ENCODE measurements at regions not wholly inside any gene's neighbourhood (a gene's known extent, or its start where the extent isn't known, plus 50 kb on each side); places are given as distances from the start of the nearest gene placed in this dataset.

- no peak overlapping the region for H3K27ac Mint-ChIP-seq (ENCODE audit: unreplicated experiment)
- no peak overlapping the region for H3K4me3 Mint-ChIP-seq (ENCODE audit: unreplicated experiment)
- TF ChIP-seq CTCF (IDR thresholded peaks at IDR 0.05), result no peak
- H3K9me3 Mint-ChIP-seq (ENCODE audit: unreplicated experiment), result no peaks in the 10 kb centered on the region
- no peak for DNase-seq (ENCODE audit: extremely low spot score, unreplicated experiment)
- no peaks in the 10 kb centered on the region for H3K36me3 Mint-ChIP-seq (ENCODE audit: unreplicated experiment)
- H3K27me3 Mint-ChIP-seq (ENCODE audit: unreplicated experiment), result peaks cover 4% of the 10 kb centered on the region
- peaks cover 6% of the 10 kb centered on the region for H3K4me1 Mint-ChIP-seq (ENCODE audit: unreplicated experiment)
Observed at GRCh38 chr15:37792351-37792750, 142.1 kb upstream of the TMCO5A start.

- Mint-ChIP-seq H3K4me1 (ENCODE audit: unreplicated experiment) (peaks cover 6% of the 10 kb centered on the region), H3K4me3 (ENCODE audit: unreplicated experiment) (no peak overlapping the region), H3K27ac (ENCODE audit: unreplicated experiment) (no peak overlapping the region), H3K9me3 (ENCODE audit: unreplicated experiment) (no peaks in the 10 kb centered on the region), H3K27me3 (ENCODE audit: unreplicated experiment) (peaks cover 6% of the 10 kb centered on the region), H3K36me3 (ENCODE audit: unreplicated experiment) (no peaks in the 10 kb centered on the region)
- no peak for DNase-seq (ENCODE audit: extremely low spot score, unreplicated experiment)
- TF ChIP-seq CTCF (IDR thresholded peaks at IDR 0.05), result no peak
Observed at GRCh38 chr15:37793851-37794250, 140.6 kb upstream of the TMCO5A start.

- Mint-ChIP-seq H3K27me3 (ENCODE audit: unreplicated experiment) (peaks cover 6% of the 10 kb centered on the region), H3K4me1 (ENCODE audit: unreplicated experiment) (peaks cover 1% of the 10 kb centered on the region), H3K4me3 (ENCODE audit: unreplicated experiment) (no peak overlapping the region), H3K36me3 (ENCODE audit: unreplicated experiment) (no peaks in the 10 kb centered on the region), H3K27ac (ENCODE audit: unreplicated experiment) (no peak overlapping the region), H3K9me3 (ENCODE audit: unreplicated experiment) (no peaks in the 10 kb centered on the region)
- no peak for TF ChIP-seq CTCF (IDR thresholded peaks at IDR 0.05)
- DNase-seq (ENCODE audit: extremely low spot score, unreplicated experiment), result no peak
Observed at GRCh38 chr15:37794947-37795346, 139.5 kb upstream of the TMCO5A start.

- Mint-ChIP-seq H3K27ac (ENCODE audit: unreplicated experiment) (no peak overlapping the region), H3K4me3 (ENCODE audit: unreplicated experiment) (no peak overlapping the region), H3K36me3 (ENCODE audit: unreplicated experiment) (no peaks in the 10 kb centered on the region), H3K27me3 (ENCODE audit: unreplicated experiment) (peaks cover 20% of the 10 kb centered on the region), H3K4me1 (ENCODE audit: unreplicated experiment) (no peaks in the 10 kb centered on the region), H3K9me3 (ENCODE audit: unreplicated experiment) (no peaks in the 10 kb centered on the region)
- DNase-seq (ENCODE audit: extremely low spot score, unreplicated experiment), result no peak
- no peak for TF ChIP-seq CTCF (IDR thresholded peaks at IDR 0.05)
Observed at GRCh38 chr15:37801529-37801928, 132.9 kb upstream of the TMCO5A start.

GRCh38 chr15:37806808-37807207 is 127.6 kb upstream of the TMCO5A start:
- Mint-ChIP-seq H3K4me1 (ENCODE audit: unreplicated experiment) (no peaks in the 10 kb centered on the region), H3K27ac (ENCODE audit: unreplicated experiment) (no peak overlapping the region), H3K27me3 (ENCODE audit: unreplicated experiment) (peaks cover 18% of the 10 kb centered on the region), H3K36me3 (ENCODE audit: unreplicated experiment) (no peaks in the 10 kb centered on the region), H3K4me3 (ENCODE audit: unreplicated experiment) (no peak overlapping the region), H3K9me3 (ENCODE audit: unreplicated experiment) (no peaks in the 10 kb centered on the region)
- no peak for TF ChIP-seq CTCF (IDR thresholded peaks at IDR 0.05)
- no peak for DNase-seq (ENCODE audit: extremely low spot score, unreplicated experiment)

Data from osteocyte (in vitro differentiated cells).